Amygdala (tissue), 56 donors: ENCODE measurements at regions not wholly inside any gene's neighbourhood (a gene's known extent, or its start where the extent isn't known, plus 50 kb on each side); places are given as distances from the start of the nearest gene placed in this dataset.
A peak's percentile ranks its signal among the peaks of the same experiment; 100 is the strongest.
"Not testable (repeated sequence)": the region's sequence is repeated elsewhere in the genome, so short reads cannot be mapped to it uniquely, and the experiment has no call there.

Source experiments
- DNase-seq, 56 donors: peaks; one replicate each; lab custom pipeline; 2025; lab: John Stamatoyannopoulos, UW

DNA sequence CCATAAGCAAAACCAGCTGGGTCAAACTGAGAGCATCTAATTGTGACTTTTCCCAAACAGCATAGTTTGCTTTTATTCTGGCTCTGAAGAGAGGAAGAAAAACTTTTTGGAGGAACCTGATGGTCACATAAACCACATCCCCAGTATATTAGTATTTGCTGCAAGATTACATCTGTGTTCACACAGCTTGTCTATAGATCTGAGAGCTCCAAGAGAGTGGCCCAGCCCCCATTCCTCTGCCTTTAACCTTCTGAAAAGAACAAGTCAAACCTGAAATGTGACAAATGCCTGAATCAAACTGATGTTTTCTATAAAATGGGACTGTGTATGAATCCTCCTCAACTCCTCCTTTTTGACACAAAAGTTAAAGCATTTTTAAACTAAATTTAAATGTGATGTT is 435.2 kb downstream of the ZNF479 start:
- DNase-seq: not testable (repeated sequence)

DNA sequence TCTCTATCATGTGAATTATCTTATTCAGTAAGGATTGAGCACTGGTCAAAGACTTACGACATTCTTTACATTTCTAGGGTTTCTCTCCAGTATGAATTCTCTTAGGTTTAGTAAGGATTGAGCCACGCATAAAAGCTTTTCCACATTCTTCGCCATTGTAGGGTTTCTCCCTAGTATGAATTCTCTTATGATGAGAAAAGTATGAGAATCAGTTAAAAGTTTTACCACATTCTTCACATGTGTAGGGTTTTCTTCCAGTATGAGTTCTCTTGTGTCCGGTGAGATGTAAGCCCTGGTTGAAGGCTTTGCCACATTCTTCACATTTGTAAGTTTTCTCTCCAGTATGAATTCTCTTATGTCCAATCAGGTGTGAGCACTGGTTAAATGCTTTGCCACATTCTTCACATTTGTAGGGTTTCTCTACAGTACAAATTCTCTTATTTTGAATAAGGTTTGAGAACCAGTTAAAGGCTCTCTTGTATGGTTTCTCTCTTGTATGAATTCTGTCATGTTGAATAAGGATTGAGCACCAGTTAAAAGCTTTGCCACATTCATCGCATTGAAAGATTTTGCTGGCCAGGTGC is 445.9 kb downstream of the ZNF479 start:
- no peak for DNase-seq

DNA sequence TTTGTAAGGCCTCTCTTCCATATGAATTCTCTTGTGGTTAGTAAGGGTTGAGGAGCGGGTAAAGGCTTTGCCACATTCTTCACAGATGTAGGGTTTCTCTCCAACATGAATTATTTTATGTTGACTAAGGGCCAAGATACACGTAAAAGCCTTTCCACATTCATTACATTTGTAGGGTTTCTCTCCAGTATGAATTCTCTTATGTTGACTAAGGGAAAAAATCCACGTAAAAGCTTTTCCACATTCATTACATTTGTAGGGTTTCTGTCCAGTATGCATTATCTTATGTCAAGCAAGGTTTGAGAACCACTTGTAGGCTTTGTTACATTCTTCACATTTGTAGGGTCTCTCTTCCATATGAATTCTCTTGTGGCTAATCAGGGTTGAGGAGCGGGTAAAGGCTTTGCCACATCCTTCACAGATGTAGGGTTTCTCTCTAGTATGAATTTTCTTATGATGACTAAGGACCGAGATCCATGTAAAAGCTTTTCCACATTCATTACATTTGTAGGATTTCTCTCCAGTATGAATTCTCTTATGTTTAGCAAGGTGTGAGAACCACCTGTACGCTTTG is 493.0 kb downstream of the ZNF479 start:
- DNase-seq: no peak

DNA sequence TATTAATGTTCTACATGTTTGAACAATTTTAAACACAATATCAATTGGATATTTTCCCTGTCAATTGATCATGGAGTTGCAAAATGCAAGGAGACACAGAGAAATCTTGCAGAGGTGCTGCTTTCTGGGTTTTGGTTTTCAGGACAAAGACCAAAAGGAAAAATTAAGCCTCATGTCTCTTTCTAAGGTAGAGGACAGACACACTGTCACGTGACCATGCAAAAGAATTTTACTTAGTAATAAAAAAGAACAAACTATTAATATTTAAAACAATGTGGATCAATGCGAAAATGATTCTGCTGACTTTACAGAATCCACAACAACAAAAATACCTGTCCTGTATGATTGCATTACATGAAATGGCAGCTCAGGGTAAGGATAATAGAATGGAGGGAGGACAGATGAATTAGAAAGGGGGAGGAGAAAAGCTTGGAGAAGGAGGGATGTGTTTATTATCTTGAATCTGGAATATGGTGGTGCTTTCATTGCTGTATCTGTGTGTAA is 493.7 kb upstream of the NUPR2 start:
- DNase-seq: no peak

DNA sequence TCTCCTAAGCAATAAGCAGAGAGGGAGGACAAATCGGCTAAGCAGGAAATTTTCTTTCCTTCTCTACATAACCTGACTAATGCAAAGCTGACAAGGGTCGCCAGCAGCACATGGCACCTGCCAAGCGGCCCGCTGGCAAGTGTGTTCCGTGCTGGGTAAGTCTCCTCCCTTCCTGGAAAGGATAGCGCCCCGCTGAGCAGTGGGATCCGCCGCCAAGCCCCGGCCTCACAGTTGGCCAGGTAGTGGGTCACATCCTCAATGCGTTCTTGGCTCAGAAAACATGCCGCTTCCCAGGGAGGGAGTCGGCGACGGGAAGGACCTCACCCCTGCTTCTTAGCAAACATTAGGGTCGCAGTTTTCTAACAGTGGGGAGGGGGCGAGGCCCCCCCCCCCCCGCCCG is 488.9 kb upstream of the NUPR2 start:
- DNase-seq: no peak

DNA sequence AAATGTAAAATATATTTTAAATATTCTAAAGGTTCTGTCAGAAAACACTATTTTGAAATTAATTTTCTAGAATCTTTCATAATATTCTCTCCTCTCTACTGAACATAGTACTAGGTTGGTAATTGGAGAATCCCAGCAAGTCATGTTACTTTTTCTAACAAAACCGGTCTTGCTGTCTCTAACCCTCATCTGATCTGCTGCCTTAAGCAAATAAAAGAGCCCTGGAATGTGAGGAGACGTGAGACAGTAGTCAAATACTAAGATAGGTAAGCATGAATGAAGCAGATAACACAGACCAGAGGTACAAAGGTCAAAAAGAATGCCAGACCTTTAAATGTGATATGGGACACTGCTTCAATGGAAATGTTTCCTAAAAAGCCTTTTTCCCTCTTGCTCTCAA is 462.4 kb upstream of the NUPR2 start:
- no peak for DNase-seq

DNA sequence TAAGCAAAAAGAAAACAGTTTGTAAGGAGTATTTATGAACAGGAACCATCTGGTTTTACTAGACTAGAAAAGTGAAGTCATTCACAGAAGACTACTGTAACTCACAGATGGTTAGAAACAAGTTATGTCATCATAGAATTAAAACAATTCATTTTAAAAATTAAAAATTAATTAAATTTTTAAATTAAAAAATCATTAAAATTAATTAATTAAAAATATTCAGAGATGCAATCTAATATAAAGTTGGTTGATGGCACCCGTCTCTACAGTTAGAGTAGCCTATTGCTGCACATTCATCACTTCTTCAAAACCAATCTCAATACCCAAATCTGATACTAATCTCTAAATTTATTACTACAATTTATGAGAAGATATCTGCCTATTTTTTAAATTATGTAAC is 454.8 kb upstream of the NUPR2 start:
- DNase-seq: no peak

DNA sequence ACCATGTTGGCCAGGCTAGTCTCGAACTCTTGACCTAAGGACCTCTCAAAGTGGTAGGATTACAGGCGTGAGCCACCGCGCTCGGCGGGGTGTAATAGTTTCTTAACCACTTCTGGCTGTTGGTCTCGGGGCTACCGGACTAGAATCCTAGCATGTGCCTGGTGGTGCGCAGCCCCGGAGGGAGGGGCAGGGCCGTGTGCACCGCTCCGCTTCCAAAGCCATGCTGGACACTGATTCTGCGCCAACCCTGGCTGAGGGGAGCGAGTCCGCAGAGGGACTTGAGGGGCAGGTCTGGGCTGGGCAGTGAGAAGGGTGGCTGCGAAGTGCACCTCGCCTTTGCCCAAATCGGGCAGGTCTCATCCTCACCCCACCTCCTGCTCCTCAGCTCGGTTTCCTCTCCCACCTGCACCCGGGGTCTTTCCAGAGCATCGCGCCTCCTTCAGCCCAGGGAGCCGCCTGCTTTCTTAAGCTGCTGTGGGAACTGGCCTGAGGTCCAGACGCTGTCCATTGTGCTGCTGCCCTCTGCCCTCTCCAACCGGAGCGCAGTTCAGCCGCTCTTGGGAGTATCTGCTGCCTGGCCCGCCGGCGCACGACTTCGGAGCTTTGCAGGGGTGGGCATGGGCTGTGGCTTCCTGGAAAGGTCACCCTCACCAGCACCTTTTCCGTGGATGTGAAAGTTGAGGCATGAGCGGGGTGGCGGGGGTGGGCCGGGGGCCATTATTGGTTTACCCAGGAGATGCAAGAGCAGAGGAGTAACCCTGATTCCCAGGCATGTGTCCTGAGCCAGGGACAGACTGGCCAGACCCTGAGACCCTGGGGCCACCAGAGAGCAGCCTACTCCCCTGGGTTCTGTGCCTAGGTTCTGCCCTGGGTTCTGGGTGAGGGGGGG is 422.6 kb upstream of the NUPR2 start:
- no peak for DNase-seq

DNA sequence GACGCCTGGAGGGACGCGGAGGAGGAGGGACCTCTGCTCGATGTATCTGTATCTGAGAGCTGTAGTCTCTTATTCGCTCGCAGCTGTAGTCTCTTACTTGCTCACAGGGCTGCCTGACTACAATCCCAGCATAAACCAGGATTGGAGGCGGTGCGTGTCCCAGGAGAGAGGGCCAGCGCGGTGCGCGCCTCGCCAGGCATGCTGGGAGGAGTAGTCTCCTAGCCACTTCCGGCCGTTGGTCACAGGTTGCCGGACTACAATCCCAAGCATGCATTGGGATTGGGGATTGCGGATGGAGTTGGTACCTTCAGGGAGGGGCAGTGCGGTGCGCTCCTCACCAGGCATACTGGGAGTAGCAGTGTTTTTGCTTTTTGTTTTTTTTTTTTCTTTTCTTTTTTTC is 421.7 kb upstream of the NUPR2 start:
- DNase-seq: peak in 18 of 56 donors; percentile 4 to 65 (median 18)

DNA sequence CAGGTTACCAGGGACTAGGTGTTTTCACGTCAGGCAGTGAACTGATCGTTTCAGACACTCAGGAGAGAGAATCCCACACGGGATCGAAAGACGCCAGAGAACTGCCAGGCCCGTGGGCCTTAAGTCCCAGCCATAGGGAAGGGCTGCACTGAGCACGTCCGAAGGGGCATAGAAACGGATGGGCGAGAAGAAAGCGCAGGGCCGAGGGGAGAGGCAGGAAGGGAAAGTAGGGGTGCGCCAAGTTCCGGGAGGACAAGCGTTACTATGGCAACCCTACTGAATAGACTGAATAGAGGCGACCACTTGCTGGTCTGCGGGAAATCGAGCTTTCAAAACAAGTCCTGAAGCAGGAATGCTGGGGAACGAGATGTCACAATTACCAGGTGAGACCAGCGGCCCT is 421.3 kb upstream of the NUPR2 start:
- DNase-seq: no peak

DNA sequence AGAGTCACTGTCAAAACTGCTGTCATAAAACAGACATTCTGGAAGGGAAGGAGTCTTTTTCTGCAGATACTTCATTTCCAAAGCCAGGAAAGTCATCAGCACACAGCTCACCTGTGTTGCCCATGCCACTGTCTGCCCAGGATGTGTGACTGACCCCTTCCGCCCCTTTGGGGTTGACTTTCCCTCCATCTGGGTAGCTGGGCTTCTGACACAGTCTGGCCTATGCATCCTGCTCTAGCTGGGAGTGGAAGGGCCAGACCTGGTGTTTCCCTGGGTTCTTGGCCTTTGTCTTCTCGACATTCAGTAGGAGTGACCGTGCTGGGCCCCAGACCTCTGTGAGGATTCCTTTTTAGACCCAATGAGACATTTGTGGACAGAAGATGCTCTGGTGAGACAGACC is 378.9 kb upstream of the NUPR2 start:
- DNase-seq: no peak

DNA sequence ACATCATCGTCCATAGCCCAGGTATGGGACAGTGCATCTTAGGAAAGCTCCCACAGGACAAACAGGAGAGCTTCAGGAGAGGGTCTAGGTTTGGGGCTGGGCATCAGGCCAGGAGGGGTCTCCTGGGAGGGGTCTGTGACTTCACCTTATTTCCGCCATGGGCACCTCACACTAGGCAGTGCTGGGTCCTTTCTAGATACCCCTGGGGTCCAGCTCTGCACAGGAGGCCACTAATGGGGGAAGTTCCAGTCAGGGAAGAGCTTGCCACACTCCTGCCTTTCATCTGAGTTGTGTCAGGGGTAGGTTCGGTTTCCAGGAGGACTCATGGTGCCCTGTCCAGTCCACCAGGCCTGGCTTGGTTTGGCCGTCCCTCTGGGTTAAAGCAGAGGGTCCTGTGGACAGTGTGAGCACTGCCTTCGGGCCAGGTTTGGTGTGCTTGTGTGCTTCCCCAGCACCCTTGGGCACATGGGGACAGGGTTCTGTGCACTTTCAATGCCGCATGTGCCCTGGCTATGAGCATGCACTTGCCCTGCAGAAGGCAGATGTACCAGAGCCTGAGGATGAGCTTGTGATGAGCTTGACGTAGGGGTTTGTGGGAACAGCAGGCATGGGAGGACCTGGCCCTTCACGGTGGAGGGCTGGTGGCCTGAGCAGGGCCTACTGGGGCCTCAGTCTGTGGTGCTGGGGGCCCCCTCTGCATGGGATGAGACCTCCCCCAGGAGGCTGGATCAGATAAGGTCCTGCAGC is 377.7 kb upstream of the NUPR2 start:
- no peak for DNase-seq

DNA sequence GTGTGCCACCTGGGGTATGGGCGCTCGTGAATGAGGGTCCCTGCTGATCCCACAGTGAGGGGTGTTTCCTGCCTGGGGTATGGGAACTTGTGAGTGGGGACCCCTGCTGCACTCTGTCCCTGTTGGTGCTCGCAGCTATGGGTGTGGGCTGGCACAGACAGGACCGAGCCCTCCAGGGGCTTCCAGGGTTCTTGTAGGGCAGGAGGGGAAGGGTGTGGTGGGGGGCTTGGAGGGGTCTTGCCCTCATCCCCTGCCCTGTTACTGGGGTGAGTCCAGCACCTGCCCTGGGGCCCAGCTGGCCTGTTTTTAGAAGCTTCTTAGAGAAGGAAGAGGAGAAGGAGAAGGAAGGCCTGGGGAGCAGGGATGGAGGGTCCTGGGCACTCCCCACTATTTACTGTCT is 377.0 kb upstream of the NUPR2 start:
- no peak for DNase-seq

DNA sequence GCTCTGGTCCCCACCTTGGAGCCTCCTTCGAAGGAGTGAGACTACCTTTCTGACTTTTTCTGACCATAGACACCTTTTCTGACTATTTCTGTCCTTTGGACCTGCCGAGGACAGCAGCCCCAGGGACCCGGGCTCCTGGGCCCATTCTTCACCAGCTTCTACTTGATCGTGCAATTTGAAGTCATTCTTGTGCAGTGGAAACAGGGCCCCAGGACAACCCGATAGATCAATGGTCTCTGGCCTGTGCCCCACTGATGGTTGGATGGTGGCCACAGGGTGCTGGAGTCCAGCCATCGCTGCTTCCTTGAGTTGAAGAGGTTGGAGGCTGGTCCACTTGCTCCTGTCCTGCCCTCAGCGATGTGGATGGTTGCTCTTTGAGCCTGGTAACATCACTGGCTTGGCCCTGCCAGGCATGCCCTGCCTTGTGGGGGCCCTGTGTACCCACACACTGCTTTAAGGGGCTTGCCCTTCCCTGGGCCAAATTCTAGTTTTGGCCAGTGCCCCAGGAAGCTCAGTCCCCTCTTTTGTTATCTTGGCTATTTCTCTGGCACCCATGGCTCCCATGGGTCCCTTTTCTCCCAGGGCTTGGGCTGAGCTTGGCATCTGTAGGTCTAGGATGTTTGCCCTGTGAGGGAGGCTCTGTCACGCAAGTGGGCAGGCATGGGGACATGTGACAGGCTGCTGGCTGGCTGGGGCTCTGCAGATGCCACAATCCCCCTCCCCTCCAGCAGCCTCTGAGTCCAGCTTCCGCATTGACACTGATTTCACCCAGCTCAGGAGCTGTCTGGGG is 375.6 kb upstream of the NUPR2 start:
- no peak for DNase-seq

DNA sequence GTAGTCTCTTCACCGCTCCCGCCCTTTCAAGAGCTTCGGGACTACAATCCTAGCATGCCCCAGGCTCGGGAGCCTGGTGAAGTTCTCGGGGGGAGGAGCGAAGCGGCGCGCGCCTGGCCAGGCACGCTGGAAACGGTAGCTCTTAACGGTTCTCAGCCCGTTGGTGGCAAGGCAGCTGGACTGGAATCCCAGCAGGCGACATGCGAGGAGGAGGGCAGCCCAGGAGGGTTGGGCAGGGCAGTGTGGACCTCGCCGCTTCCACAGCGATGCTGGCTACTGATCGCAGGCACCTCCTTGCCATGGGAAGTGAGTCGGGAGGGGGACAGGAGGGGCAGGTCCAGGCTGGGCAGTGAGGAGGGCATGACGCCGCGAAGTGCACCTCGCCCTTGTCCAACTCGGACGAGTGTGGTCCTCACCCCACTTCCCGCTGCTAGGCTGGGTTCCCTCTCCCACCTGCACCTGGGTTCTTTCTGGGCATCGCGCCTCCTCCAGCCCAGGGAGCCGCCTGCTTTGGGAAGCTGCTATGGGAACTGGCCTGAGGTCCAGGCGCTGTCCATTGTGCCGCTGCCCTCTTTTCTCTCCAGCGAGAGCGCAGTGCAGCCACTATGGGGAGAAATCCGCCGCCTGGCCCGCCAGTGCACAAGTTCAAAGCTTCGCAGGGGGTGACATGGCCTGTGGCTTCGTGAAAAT is 367.8 kb upstream of the NUPR2 start:
- no peak for DNase-seq

DNA sequence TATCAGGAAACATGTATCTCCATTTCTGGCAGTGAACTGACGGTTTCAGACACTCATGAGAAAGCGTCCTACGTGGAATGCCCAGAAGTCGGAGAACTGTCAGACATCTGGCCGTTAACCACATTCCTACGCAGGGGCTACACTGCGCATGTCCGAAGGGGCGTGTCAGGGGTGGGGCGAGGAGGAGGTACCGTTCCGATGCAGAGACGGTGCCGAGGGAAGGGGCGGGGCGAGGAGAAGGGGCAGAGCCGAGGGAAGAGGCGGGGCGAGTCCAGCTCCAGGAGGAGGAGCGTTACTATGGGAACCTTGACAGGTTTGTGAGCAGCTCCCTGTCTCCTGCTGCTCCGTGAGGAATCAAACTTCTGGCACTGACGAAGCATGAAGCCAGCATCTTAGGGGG is 366.9 kb upstream of the NUPR2 start:
- DNase-seq: no peak

DNA sequence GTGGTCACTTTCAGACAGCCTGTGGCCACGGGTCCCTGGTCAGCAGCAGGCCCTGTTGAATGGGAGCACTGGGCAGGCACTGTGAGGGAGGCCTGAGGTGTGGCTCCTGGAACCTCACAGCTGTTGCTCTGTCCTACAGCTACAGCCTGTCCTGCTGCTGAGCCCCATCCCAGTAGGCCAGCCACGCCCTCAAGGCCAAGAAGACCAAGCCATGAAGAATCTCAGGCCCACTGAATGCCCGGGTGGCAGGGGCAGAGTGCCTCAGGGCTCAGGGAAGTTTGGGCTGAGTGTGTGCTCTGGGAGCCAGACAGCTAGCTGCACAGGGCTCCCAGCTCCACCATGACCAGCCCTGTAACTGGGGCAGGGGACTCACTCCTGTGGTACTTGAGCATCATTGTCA is 363.5 kb upstream of the NUPR2 start:
- no peak for DNase-seq

DNA sequence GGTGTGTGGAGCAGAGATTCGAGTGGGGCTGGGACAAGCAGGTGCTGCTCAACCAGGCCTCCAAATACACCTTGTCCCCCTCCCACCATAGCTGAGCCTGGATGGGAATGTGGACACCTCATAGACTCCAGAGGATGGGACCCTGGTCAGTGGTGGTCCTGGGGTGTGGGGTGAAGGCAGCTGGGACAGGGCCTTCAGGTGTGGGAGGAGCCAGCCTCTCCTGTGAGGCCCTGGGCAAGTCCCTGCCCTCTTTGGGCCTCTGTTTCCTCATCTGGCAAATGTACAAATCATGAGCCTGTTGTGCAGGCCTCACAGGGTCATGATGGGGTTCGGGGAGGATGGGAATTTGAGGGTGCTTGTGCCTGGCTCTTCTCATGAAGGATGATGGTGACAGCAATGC is 362.9 kb upstream of the NUPR2 start:
- DNase-seq: no peak

DNA sequence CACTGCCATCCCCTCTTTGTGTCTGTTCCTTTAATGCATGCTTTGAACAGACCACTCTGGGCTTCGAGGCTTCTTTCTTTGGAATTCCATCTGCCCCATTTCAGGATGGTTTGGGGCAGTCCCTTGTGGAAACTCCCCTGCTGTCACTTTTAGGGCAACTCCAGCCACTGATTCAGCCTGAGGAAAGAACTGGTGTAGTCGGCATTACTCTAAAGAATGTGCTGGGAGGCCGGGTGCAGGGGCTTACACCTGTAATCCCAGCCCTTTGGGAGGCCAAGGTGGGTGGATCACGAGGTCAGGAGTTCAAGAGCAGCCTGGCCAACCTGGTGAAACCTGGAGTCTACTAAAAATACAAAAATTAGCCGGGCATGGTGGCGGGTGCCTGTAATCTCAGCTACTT is 358.1 kb upstream of the NUPR2 start:
- no peak for DNase-seq

DNA sequence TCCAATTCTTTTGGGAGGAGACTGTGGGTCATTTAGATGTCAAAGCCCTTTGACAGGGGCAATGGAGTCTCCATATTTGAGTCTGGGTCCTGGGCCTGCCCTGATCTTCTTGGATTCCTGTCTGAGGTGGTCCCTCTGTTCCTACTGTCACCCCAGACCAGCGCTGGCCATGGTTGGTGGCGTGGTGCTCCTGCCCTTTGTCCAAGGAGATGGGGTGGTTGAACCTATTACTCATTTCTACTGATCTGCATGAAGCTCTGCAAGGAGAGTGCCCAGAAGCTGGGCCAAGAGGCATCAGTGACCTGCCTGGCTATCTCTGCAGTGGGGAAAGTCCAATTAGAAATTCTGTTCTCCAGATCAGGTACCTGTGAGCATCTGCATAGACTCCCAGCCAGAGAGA is 355.6 kb upstream of the NUPR2 start:
- DNase-seq: no peak
